Activated T-cell treated with anti-CD3 and anti-CD28 coated beads for 24 hours (primary cell): ENCODE measurements at regions not wholly inside any gene's neighbourhood (a gene's known extent, or its start where the extent isn't known, plus 50 kb on each side); places are given as distances from the start of the nearest gene placed in this dataset.

Source experiments
- DNase-seq: peaks from one replicate; pipeline ENCODE4 v3.0.0-alpha.2; 2020; ENCODE audit warnings: low read depth

DNA sequence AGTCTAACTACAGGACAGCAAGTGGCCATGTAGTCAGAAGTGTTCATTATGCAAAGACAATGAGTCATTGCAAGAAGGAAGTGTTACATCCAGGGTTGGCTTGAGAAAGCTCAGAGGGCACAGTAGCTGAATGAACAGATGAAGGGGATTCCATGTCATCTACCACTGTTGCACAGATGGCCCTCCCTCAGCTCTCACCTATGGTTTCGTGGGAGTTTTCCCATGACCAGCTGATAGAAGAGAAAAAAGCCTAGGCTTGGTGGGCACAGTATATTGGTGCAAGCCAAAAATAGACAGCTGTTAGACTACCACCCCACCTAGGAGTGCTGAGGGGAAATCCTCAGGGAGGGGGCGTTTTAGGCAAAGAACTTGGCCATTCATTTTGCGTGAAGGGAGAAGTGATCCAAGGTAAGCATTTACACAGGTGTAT is 217.0 kb downstream of the DMRT2 start:
- DNase-seq, result no peak

- DNase-seq, result no peak
Observed at GRCh38 chr9:1267581-1267980, 217.4 kb downstream of the DMRT2 start.

- no peak for DNase-seq
Observed at GRCh38 chr9:1269533-1270315, 219.6 kb downstream of the DMRT2 start.

GRCh38 chr9:1271367-1271766 is 221.2 kb downstream of the DMRT2 start:
- DNase-seq, result no peak

DNA sequence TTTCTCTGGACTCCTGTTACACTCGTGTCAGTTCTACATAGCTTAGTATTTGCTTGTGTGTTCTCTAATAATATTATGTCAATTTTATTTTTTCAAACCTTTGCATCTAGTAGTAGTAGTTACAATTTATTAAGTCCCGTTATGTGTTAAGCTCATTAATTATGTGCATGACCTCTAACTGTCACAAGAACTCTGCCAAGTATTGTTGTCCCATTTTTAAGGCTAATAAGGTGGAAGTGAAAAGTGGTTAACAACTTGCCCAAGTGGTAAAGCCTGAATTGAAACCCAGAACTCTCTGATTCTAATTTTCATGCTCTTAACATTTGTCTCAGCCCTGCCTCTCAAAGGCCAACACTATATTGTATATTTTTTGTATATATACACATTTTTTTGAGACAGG is 221.6 kb downstream of the DMRT2 start:
- DNase-seq, result no peak

- DNase-seq, result no peak
Observed at GRCh38 chr9:1272488-1272887, 222.3 kb downstream of the DMRT2 start.

DNA sequence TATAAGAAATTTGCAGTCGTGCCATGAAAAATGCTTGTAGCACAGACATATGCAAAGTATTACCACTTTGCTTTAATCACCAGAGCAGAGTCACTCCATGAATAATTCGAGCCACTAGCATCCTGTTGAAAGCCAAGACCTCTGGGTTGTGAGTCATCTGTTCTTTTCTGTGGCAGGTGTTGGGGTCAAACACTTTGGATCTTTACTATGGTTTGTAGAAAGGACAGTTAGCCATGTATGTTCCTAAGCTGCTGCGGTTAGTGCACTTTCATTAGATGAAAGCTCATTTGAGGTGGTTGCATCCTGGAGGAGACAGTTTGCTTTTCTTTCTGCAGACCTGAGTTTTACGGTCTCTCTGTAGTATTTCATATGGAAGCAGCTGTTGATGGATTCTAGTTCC is 223.7 kb downstream of the DMRT2 start:
- DNase-seq, result no peak

DNA sequence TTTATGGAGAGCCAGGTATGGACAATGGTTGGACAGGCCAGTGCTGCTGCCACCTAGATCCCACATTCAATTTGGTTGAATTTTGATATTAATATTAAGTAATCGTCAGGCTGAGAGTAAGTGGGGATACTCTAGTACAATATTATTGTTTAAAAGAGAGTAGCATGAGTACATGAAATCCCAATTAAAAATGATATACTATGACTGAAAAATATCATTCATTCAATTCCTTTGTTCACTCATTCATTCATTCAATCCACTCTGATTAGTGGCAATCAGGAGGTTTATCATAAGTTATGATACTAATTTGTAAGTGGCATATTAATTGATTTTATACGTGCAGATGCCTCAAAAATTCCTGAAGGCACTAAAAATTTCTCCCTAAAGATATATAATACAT is 224.2 kb downstream of the DMRT2 start:
- no peak for DNase-seq

DNA sequence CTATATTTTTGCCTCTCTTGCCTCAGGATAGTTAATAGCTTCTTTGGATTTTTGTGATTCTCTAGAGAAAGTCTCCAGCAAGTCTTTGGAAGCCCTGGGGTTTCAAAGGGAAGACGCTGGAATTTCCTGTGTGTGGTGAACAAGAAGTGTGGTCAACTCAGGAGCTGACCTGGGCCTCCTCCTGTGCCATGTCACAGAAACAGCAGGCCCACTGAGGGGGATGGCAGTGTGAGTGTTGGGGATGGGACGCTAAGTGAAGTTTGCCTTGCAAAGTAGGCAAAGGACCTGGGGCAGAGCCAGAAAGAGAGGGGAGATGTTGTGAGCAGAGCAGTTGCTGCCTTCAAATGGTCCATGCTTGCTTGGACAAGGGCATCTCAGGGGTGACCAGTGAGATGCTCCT is 226.3 kb downstream of the DMRT2 start:
- DNase-seq, result no peak

DNA sequence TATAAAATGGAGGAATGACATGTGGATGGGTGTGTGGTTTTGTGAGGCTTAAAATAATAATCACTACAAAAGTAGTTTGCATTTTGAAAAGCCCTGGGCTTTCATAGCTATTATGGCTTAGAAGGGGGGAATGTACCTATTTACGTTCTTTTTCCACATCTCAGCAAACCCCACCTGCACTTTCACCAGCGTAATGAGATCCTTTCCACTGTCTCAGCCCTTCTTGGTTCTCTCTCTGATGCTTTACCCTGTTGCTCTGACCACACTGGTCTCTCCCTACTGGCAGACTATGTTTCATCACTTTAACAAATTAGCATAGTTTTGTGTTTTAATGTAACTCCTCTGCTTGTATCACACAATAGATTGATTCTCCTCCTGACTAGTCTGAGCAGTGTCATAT is 234.6 kb downstream of the DMRT2 start:
- DNase-seq, result no peak

GRCh38 chr9:1285526-1285925 is 235.4 kb downstream of the DMRT2 start:
- no peak for DNase-seq

- no peak for DNase-seq
Observed at GRCh38 chr9:1292384-1292783, 242.2 kb downstream of the DMRT2 start.

- no peak for DNase-seq
Observed at GRCh38 chr9:1294641-1295258, 244.6 kb downstream of the DMRT2 start.

GRCh38 chr9:1296331-1296730 is 246.2 kb downstream of the DMRT2 start:
- DNase-seq, result no peak

DNA sequence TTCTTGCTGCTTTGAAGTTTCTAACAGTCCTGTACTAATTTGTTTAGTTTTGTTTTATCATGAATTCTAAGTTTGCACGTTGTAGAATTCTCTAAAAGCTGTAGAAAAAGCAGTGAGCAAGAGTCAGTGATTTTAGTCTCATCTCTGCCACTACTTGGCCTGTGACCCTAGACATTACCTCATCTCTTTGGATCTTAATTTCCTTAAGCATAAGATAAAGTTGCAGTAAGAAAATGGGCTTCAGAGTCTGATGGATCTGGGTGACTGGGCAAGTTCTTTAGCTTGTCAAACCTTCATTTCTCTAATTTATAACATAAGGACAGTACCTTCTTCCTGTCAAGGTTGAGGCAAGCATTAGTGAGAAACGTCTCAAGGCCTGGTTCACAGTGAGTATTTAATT is 247.9 kb downstream of the DMRT2 start:
- DNase-seq, result no peak

GRCh38 chr9:1300941-1301340 is 250.8 kb downstream of the DMRT2 start:
- DNase-seq, result no peak

GRCh38 chr9:1303932-1304331 is 253.8 kb downstream of the DMRT2 start:
- DNase-seq, result no peak

DNA sequence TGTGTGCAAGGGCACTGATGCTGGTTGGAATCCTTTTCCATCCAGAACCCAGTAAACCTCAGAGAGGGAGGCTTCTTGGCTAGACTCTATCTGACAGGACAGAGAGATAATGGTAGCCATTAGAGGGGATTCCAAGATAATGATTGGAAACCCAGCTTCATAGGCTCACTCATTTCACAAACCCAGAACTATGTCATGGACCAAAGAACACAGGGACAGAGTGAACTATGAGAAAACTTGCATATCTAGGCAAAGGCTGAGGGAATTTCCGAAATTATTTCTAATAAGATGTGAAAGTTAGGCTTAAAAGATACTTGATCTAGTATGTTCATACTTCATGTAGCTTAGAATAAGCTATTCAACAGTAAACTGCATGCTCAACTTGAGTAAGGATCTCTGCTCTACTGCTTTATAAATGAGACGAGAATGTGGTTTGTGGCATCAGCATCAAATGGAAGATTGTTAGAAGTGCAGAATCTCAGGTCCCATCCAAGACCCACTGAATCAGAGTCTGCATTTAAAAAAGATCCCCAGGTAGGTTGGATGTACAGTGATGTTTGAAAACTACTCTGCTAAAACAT is 261.4 kb downstream of the DMRT2 start:
- DNase-seq, result no peak

- no peak for DNase-seq
Observed at GRCh38 chr9:1319436-1319835, 269.3 kb downstream of the DMRT2 start.

DNA sequence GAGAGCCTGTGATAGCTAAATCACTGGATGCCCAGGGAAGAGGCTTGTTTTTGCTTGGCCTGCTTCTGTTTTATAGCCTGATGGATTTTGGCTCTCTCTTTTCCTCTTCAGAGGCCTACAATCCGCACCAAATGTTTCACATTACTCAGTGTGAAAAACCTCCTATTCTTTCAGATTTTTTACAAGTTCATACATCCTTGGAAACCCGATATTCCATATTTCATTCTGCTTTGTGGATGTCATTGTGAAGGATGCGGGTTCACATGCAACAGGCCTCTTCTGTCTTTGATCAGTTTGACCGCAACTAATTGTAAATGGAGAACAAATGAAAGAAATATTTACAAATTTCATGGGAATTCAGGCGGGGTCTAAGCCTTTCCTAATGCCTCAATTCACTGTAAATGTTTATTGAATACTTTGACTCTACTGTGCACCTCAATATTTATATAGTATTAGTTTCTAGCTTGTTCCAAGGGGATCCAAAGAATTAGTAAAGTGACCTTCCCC is 269.9 kb downstream of the DMRT2 start:
- no peak for DNase-seq

DNA sequence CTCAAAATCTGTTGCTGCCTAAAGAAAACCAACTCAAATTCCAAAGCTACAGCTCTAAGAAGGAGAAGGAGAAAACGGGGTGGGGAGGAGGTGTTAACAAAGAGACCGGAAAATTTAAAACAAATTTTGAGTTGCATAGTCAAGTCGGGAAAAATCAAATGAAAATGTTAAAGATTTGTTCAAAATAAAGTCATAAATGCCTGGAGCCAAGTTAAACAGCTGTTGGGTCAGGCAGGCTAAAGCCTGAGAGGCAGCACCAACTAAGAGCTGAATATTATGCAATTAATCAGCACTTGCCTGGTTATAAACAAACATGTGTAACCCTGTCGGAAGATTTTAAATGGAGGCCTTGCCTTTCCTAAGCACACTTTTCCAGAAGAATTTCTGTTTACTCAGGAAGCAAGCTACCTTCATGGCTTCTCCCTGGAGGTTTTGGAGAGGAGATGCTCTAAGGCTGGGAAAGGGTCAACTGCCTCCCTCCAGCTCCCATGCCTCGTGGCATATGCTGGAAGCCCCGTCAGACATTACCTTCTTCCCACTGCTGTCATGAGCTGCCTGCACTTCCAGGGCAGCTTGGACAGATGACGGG is 270.5 kb downstream of the DMRT2 start:
- DNase-seq, result no peak

DNA sequence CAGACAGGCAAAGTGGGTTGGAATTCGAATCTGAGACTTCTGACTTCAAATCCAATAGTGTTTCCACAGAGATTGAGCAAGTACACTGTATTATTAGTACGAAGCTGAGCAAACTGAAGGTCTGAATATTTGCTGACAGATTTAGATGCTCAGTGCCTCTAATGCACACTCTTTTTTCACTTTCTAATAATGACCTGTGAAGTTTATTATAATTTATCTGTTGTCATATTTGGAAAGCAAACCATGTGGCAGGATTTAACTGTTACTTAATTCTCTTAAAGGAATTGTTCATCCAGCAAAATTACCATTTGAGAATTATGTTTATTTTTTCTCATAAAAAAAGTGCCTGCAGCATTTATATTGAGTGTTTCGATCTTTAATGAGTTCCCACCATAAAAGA is 277.3 kb downstream of the DMRT2 start:
- DNase-seq, result no peak

DNA sequence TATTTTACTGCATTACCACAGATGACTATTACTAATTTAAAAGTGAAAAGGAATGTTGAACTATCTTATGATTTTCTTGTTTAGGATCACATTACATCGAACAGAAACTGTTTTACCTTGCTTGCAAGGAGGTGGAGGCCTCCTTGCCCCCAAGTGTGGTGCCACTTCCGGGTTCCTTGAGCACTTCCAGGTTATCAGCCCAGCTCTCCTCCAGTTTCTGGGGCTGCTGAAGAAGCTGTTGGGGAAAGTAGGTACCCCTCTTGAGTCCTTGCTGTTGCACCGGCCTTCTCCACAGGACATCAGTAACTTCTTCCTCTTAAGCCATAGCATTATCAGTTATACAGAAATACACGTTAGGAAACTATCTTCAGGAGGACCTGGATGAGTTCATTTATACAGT is 278.2 kb downstream of the DMRT2 start:
- DNase-seq, result no peak
